Neural cell (in vitro differentiated cells): ENCODE measurements at regions not wholly inside any gene's neighbourhood (a gene's known extent, or its start where the extent isn't known, plus 50 kb on each side); places are given as distances from the start of the nearest gene placed in this dataset.

Experiments
- H2AFZ ChIP-seq: fragments of 200-600, 300-800 bp; sonication (generic), shearing (Covaris generic); 2 replicates; pipeline ENCODE4 v1.6.0; 2014; ENCODE audit warnings: low read depth, mild to moderate bottlenecking, antibody characterized with exemption, low read length, moderate library complexity
- H3F3A ChIP-seq: fragments of 200-600 bp; shearing (Covaris generic); 2 replicates; pipeline ENCODE4 v1.6.1; 2016; ENCODE audit warnings: mild to moderate bottlenecking, moderate library complexity, mixed read lengths, antibody characterized with exemption, low read length; ENCODE audit not compliant: insufficient read depth, poor library complexity, severe bottlenecking
- H3K27ac ChIP-seq: fragments of 200-600, 300-800 bp; sonication (generic), shearing (Covaris generic); 2 replicates; pipeline ENCODE4 v1.5.1; 2014; ENCODE audit warnings: mild to moderate bottlenecking, low read length, moderate library complexity
- H3K27me3 ChIP-seq: fragments of 300-800, 200-600 bp; sonication (generic), shearing (Covaris generic); 2 replicates; pipeline ENCODE4 v1.6.0; 2014; ENCODE audit warnings: mild to moderate bottlenecking, low read depth, low read length, moderate library complexity; ENCODE audit not compliant: insufficient read depth
- H3K36me3 ChIP-seq: fragments of 300-800, 200-600 bp; sonication (generic), shearing (Covaris generic); 2 replicates; pipeline ENCODE4 v1.5.1; 2014; ENCODE audit warnings: mild to moderate bottlenecking, antibody characterized with exemption, low read length, moderate library complexity; ENCODE audit not compliant: insufficient read depth
- H3K4me2 ChIP-seq: fragments of 300-800, 200-600 bp; sonication (generic), shearing (Covaris generic); 2 replicates; pipeline ENCODE4 v1.6.0; 2014; ENCODE audit warnings: mild to moderate bottlenecking, low read length
- H3K4me3 ChIP-seq: fragments of 300-800, 200-600 bp; sonication (generic), shearing (Covaris generic); 2 replicates; pipeline ENCODE4 v1.5.1; 2014; ENCODE audit warnings: mild to moderate bottlenecking, low read length, moderate library complexity
- H3K79me2 ChIP-seq: fragments of 200-600 bp; shearing (Covaris generic); replicated peaks from 2 replicates; pipeline ENCODE4 v1.6.0; 2014; ENCODE audit warnings: mild to moderate bottlenecking, low read length, moderate library complexity; ENCODE audit not compliant: insufficient read depth
- H3K9ac ChIP-seq: fragments of 300-800, 200-600 bp; sonication (generic), shearing (Covaris generic); 2 replicates; pipeline ENCODE4 v1.6.1; 2016; ENCODE audit warnings: mild to moderate bottlenecking, low read length, mixed read lengths
- H3K9me2 ChIP-seq: fragments of 200-600 bp; shearing (Covaris generic); 2 replicates; pipeline ENCODE4 v1.6.1; 2016; ENCODE audit warnings: mild to moderate bottlenecking, low read length, mixed read lengths; ENCODE audit not compliant: insufficient read depth
- H3K9me3 ChIP-seq: fragments of 200-600, 300-800 bp; sonication (generic), shearing (Covaris generic); 2 replicates; pipeline ENCODE4 v1.6.1; 2016; ENCODE audit warnings: mild to moderate bottlenecking, mixed run types, low read length, moderate library complexity, mixed read lengths
- H4K20me1 ChIP-seq: fragments of 200-600 bp; shearing (Covaris generic); 2 replicates; pipeline ENCODE4 v1.6.1; 2016; ENCODE audit warnings: mild to moderate bottlenecking, mixed run types; ENCODE audit not compliant: insufficient read depth
- CTCF ChIP-seq: fragments of 450-650 bp; IDR thresholded peaks from 2 replicates; pipeline ENCODE4 v1.5.1; 2014; ENCODE audit warnings: antibody characterized with exemption, mild to moderate bottlenecking, moderate library complexity; ENCODE audit not compliant: poor library complexity, severe bottlenecking
- EP300 ChIP-seq: fragments of 450-650 bp; conservative IDR thresholded peaks from 2 replicates; pipeline ENCODE4 v1.6.1; 2014; ENCODE audit warnings: antibody characterized with exemption, mild to moderate bottlenecking, moderate library complexity; ENCODE audit not compliant: poor library complexity, severe bottlenecking
- EZH2 ChIP-seq: fragments of 200-600, 300-800 bp; shearing (Covaris generic), sonication (generic); IDR thresholded peaks from 2 replicates; pipeline ENCODE4 v1.6.1; 2014; ENCODE audit warnings: antibody characterized with exemption, low read length, borderline replicate concordance, mild to moderate bottlenecking; ENCODE audit not compliant: insufficient read depth, poor library complexity, severe bottlenecking
- MXI1 ChIP-seq: fragments of 450-650 bp; conservative IDR thresholded peaks from 2 replicates; pipeline ENCODE4 v1.6.1; 2014; ENCODE audit warnings: antibody characterized with exemption, mild to moderate bottlenecking; ENCODE audit not compliant: poor library complexity, severe bottlenecking
- POLR2AphosphoS5 ChIP-seq: IDR thresholded peaks from 2 replicates; pipeline ENCODE4 v1.6.1; 2012
- RAD21 ChIP-seq: fragments of 450-650 bp; conservative IDR thresholded peaks from 2 replicates; pipeline ENCODE4 v1.6.1; 2014; ENCODE audit warnings: antibody characterized with exemption, mild to moderate bottlenecking, moderate library complexity
- SMC3 ChIP-seq: fragments of 450-650 bp; conservative IDR thresholded peaks from 2 replicates; pipeline ENCODE4 v1.6.1; 2014; ENCODE audit warnings: antibody characterized with exemption, mild to moderate bottlenecking, moderate library complexity; ENCODE audit not compliant: poor library complexity
- TAF1 ChIP-seq: IDR thresholded peaks from 2 replicates; pipeline ENCODE4 v1.6.1; 2012; ENCODE audit warnings: low read depth
- TF ChIP-seq, protein P1 (sequence below): IDR thresholded peaks from 2 replicates; pipeline ENCODE4 v1.6.1; 2012; ENCODE audit warnings: borderline replicate concordance

- no peaks in the 10 kb centered on the region for H3F3A ChIP-seq
- H3K36me3 ChIP-seq: no peaks in the 10 kb centered on the region
- H4K20me1 ChIP-seq: no peaks in the 10 kb centered on the region
- no peaks in the 10 kb centered on the region for H3K27me3 ChIP-seq
- no peak overlapping the region for H3K27ac ChIP-seq
- H3K9ac ChIP-seq: no peak overlapping the region
- H3K9me2 ChIP-seq: no peaks in the 10 kb centered on the region
- no peaks in the 10 kb centered on the region for H3K79me2 ChIP-seq
- no peaks in the 10 kb centered on the region for H3K9me3 ChIP-seq
- TF ChIP-seq POLR2AphosphoS5 (no peak), RAD21 (no peak), TAF1 (no peak), CTCF (no peak), MXI1 (no peak)
- TF ChIP-seq, protein P1, sequence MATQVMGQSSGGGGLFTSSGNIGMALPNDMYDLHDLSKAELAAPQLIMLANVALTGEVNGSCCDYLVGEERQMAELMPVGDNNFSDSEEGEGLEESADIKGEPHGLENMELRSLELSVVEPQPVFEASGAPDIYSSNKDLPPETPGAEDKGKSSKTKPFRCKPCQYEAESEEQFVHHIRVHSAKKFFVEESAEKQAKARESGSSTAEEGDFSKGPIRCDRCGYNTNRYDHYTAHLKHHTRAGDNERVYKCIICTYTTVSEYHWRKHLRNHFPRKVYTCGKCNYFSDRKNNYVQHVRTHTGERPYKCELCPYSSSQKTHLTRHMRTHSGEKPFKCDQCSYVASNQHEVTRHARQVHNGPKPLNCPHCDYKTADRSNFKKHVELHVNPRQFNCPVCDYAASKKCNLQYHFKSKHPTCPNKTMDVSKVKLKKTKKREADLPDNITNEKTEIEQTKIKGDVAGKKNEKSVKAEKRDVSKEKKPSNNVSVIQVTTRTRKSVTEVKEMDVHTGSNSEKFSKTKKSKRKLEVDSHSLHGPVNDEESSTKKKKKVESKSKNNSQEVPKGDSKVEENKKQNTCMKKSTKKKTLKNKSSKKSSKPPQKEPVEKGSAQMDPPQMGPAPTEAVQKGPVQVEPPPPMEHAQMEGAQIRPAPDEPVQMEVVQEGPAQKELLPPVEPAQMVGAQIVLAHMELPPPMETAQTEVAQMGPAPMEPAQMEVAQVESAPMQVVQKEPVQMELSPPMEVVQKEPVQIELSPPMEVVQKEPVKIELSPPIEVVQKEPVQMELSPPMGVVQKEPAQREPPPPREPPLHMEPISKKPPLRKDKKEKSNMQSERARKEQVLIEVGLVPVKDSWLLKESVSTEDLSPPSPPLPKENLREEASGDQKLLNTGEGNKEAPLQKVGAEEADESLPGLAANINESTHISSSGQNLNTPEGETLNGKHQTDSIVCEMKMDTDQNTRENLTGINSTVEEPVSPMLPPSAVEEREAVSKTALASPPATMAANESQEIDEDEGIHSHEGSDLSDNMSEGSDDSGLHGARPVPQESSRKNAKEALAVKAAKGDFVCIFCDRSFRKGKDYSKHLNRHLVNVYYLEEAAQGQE: no peak
- no peak overlapping the region for H3K4me2 ChIP-seq
- H2AFZ ChIP-seq: no peak overlapping the region
- no peak overlapping the region for H3K4me3 ChIP-seq
Measured at GRCh38 chrX:20352504-20352903, 85.8 kb upstream of the RPS6KA3 start.

GRCh38 chrX:20350596-20350995 lies 83.9 kb upstream of the RPS6KA3 start:
- Histone ChIP-seq H3K36me3 (no peaks in the 10 kb centered on the region), H3K27ac (no peak overlapping the region), H2AFZ (no peak overlapping the region), H3K9me3 (no peaks in the 10 kb centered on the region), H3K27me3 (no peaks in the 10 kb centered on the region), H3F3A (no peaks in the 10 kb centered on the region), H3K4me2 (no peak overlapping the region), H3K4me3 (no peak overlapping the region), H4K20me1 (no peaks in the 10 kb centered on the region), H3K9ac (no peak overlapping the region), H3K9me2 (no peaks in the 10 kb centered on the region), H3K79me2 (no peaks in the 10 kb centered on the region)
- no peak for TF ChIP-seq SMC3
- no peak for TF ChIP-seq EP300
- no peak for TF ChIP-seq POLR2AphosphoS5
- TF ChIP-seq TAF1: no peak
- TF ChIP-seq CTCF: no peak
- no peak for TF ChIP-seq RAD21
- no peak for TF ChIP-seq EZH2
- no peak for TF ChIP-seq MXI1
- TF ChIP-seq, protein P1: no peak
